HG02938 (cell line): ENCODE measurements at regions not wholly inside any gene's neighbourhood (a gene's known extent, or its start where the extent isn't known, plus 50 kb on each side); places are given as distances from the start of the nearest gene placed in this dataset.
"Not testable (repeated sequence)": the region's sequence is repeated elsewhere in the genome, so short reads cannot be mapped to it uniquely, and the experiment has no call there.

Source experiments
- ATAC-seq: cut with Tn5 transposase; IDR thresholded peaks from one replicate; pipeline ENCODE4 v1.9.1; 2021; ENCODE audit warnings: mild to moderate bottlenecking, moderate library complexity; ENCODE audit not compliant: unreplicated experiment

GRCh38 chr12:102669056-102669455 is 188.7 kb upstream of the IGF1 start:
- no peak for ATAC-seq

GRCh38 chr12:102666176-102666575 is 185.8 kb upstream of the IGF1 start:
- ATAC-seq = not testable (repeated sequence)

GRCh38 chr12:102659200-102659911 is 179.0 kb upstream of the IGF1 start:
- no peak for ATAC-seq

- ATAC-seq = no peak
Observed at GRCh38 chr12:102653406-102653805, 173.0 kb upstream of the IGF1 start.

GRCh38 chr12:102652645-102653313 is 172.4 kb upstream of the IGF1 start:
- no peak for ATAC-seq

GRCh38 chr12:102645968-102646367 is 165.6 kb upstream of the IGF1 start:
- ATAC-seq = no peak

- ATAC-seq = no peak
Observed at GRCh38 chr12:102643879-102644575, 163.7 kb upstream of the IGF1 start.

- no peak for ATAC-seq
Observed at GRCh38 chr12:102642199-102642598, 161.8 kb upstream of the IGF1 start.

- ATAC-seq = peak; percentile 86
Observed at GRCh38 chr12:102640658-102641057, 160.3 kb upstream of the IGF1 start.

GRCh38 chr12:102638777-102639176 is 158.4 kb upstream of the IGF1 start:
- no peak for ATAC-seq

- ATAC-seq = no peak
Observed at GRCh38 chr12:102633981-102634605, 153.7 kb upstream of the IGF1 start.

GRCh38 chr12:102631274-102631673 is 150.9 kb upstream of the IGF1 start:
- ATAC-seq = no peak

- no peak for ATAC-seq
Observed at GRCh38 chr12:102629262-102629888, 149.0 kb upstream of the IGF1 start.

- no peak for ATAC-seq
Observed at GRCh38 chr12:102625819-102626218, 145.5 kb upstream of the IGF1 start.

- no peak for ATAC-seq
Observed at GRCh38 chr12:102622618-102623017, 142.3 kb upstream of the IGF1 start.

GRCh38 chr12:102618197-102618877 is 138.0 kb upstream of the IGF1 start:
- no peak for ATAC-seq

GRCh38 chr12:102616692-102617091 is 136.3 kb upstream of the IGF1 start:
- no peak for ATAC-seq

GRCh38 chr12:102611995-102612394 is 131.6 kb upstream of the IGF1 start:
- no peak for ATAC-seq

GRCh38 chr12:102609996-102610395 is 129.6 kb upstream of the IGF1 start:
- ATAC-seq = no peak

- ATAC-seq = no peak
Observed at GRCh38 chr12:102603021-102603420, 122.7 kb upstream of the IGF1 start.
